ENCODE measurements at regions not wholly inside any gene's neighbourhood (a gene's known extent, or its start where the extent isn't known, plus 50 kb on each side); places are given as distances from the start of the nearest gene placed in this dataset.

DNA sequence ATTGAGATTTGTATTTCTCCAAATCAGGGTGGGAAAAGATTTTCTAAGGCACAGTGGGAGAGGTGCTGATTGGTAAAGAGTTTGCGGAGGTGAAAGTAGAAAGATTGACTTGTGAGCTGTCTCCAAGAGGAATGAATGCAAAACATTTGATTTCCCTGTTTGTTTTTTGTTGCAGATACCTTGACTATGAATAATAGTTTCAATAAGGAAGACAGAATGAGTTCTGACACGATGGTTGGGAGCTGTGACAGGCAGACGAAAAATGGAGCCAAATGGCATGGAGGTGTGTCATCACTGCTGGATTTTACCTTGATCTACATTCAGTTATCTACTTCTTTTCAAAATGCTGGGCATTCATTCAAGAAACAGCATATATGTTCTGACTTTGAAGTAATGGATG, 145.1 kb downstream of the NFKBIZ start:
- TF ChIP-seq, protein P1, sequence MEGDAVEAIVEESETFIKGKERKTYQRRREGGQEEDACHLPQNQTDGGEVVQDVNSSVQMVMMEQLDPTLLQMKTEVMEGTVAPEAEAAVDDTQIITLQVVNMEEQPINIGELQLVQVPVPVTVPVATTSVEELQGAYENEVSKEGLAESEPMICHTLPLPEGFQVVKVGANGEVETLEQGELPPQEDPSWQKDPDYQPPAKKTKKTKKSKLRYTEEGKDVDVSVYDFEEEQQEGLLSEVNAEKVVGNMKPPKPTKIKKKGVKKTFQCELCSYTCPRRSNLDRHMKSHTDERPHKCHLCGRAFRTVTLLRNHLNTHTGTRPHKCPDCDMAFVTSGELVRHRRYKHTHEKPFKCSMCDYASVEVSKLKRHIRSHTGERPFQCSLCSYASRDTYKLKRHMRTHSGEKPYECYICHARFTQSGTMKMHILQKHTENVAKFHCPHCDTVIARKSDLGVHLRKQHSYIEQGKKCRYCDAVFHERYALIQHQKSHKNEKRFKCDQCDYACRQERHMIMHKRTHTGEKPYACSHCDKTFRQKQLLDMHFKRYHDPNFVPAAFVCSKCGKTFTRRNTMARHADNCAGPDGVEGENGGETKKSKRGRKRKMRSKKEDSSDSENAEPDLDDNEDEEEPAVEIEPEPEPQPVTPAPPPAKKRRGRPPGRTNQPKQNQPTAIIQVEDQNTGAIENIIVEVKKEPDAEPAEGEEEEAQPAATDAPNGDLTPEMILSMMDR (IDR thresholded peaks at IDR 0.05), result no peak
- no peak for TF ChIP-seq ZFX (IDR thresholded peaks at IDR 0.05; ENCODE audit: borderline replicate concordance)
